Choroid plexus epithelial cell (primary cell): ENCODE measurements at regions not wholly inside any gene's neighbourhood (a gene's known extent, or its start where the extent isn't known, plus 50 kb on each side); places are given as distances from the start of the nearest gene placed in this dataset.
"Not testable (repeated sequence)": the region's sequence is repeated elsewhere in the genome, so short reads cannot be mapped to it uniquely, and the experiment has no call there.

Experiments used
- DNase-seq: peaks from one replicate; pipeline ENCODE4 v3.0.0-alpha.2; 2010; ENCODE audit warnings: low read depth
- H3K4me3 ChIP-seq: 2 replicates; pipeline ENCODE4 v1.5.1; 2011; ENCODE audit warnings: low read depth, mild to moderate bottlenecking, control low read depth, low read length, moderate library complexity
- CTCF ChIP-seq: conservative IDR thresholded peaks from 2 replicates; pipeline ENCODE4 v1.5.1; 2011; ENCODE audit warnings: low read depth, mild to moderate bottlenecking, control low read depth, inconsistent platforms, low read length, moderate library complexity

- DNase-seq, result no peak
- H3K4me3 ChIP-seq, result no peak overlapping the region
- TF ChIP-seq CTCF, result no peak
Observed at GRCh38 chr2:60353406-60353800, 200.1 kb downstream of the BCL11A start.

- no peak overlapping the region for H3K4me3 ChIP-seq
- no peak for TF ChIP-seq CTCF
- DNase-seq, result no peak
Observed at GRCh38 chr2:60352491-60353405, 200.7 kb downstream of the BCL11A start.

- no peak for TF ChIP-seq CTCF
- no peak overlapping the region for H3K4me3 ChIP-seq
- DNase-seq, result no peak
Observed at GRCh38 chr2:60351802-60352201, 201.7 kb downstream of the BCL11A start.

- TF ChIP-seq CTCF, result no peak
- no peak overlapping the region for H3K4me3 ChIP-seq
- DNase-seq, result no peak
Observed at GRCh38 chr2:60351321-60351720, 202.1 kb downstream of the BCL11A start.

- no peak for TF ChIP-seq CTCF
- no peak overlapping the region for H3K4me3 ChIP-seq
Observed at GRCh38 chr2:60350791-60351190, 202.7 kb downstream of the BCL11A start.

GRCh38 chr2:60347781-60348180 is 205.7 kb downstream of the BCL11A start:
- H3K4me3 ChIP-seq, result no peak overlapping the region
- DNase-seq, result no peak
- no peak for TF ChIP-seq CTCF

More at GRCh38 chr2:60350791-60351190, 202.7 kb downstream of the BCL11A start:
- DNase-seq, result no peak

- DNase-seq, H3K4me3 ChIP-seq: not testable (repeated sequence)
Observed at GRCh38 chr2:60342491-60342890, 211.0 kb downstream of the BCL11A start.
